GM12874 (cell line): ENCODE measurements at regions not wholly inside any gene's neighbourhood (a gene's known extent, or its start where the extent isn't known, plus 50 kb on each side); places are given as distances from the start of the nearest gene placed in this dataset.

Source experiments
- CTCF ChIP-seq: IDR thresholded peaks from 2 replicates; pipeline ENCODE4 v1.5.1; 2011; ENCODE audit warnings: low read depth, mild to moderate bottlenecking, control low read depth, low read length, moderate library complexity; ENCODE audit not compliant: insufficient read depth

GRCh38 chr3:110456438-110457138 is 615.0 kb upstream of the NECTIN3 start:
- no peak for TF ChIP-seq CTCF

- TF ChIP-seq CTCF: no peak
Observed at GRCh38 chr3:110457508-110457907, 614.1 kb upstream of the NECTIN3 start.

GRCh38 chr3:110459021-110459420 is 612.6 kb upstream of the NECTIN3 start:
- TF ChIP-seq CTCF: no peak

- no peak for TF ChIP-seq CTCF
Observed at GRCh38 chr3:110470310-110470709, 601.3 kb upstream of the NECTIN3 start.

- TF ChIP-seq CTCF: no peak
Observed at GRCh38 chr3:110473405-110473804, 598.2 kb upstream of the NECTIN3 start.

- no peak for TF ChIP-seq CTCF
Observed at GRCh38 chr3:110474397-110474796, 597.2 kb upstream of the NECTIN3 start.

GRCh38 chr3:110478377-110479054 is 593.1 kb upstream of the NECTIN3 start:
- TF ChIP-seq CTCF: no peak
